Stimulated activated CD8-positive, alpha-beta memory T cell treated with anti-CD3 and anti-CD28 coated beads, Interleukin-2, amount 100 ng/mL, for 48 hours (primary cell): ENCODE measurements at regions not wholly inside any gene's neighbourhood (a gene's known extent, or its start where the extent isn't known, plus 50 kb on each side); places are given as distances from the start of the nearest gene placed in this dataset.
"Not testable (repeated sequence)": the region's sequence is repeated elsewhere in the genome, so short reads cannot be mapped to it uniquely, and the experiment has no call there.

ENCODE experiments used
- DNase-seq, 2 donors: peaks; one replicate each; pipeline ENCODE4 v3.0.0-alpha.2; 2020; ENCODE audit warnings: low read depth in 2 of 2

DNA sequence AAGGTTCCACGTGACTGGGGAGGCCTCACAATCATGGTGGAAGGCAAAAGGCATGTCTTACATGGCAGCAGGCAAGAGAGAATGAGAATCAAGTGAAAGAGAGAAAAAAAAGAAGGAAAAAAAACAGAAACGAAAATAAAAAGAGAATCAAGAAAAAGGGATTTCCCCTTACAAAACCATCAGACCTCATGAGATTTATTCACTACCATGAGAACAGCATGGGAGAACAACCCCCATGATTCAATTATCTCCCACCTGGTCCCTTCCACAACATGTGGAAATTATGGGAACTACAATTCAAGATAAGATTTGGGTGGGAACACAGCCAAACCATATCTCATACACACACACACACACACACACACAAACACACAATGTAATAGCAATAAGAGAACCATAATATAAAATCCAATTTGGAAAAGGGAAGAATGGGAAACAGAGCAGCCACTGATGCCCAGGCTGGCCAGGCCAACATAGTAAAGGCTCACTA lies 90.6 kb upstream of the C1QTNF7 start:
- DNase-seq = not testable (repeated sequence)

DNA sequence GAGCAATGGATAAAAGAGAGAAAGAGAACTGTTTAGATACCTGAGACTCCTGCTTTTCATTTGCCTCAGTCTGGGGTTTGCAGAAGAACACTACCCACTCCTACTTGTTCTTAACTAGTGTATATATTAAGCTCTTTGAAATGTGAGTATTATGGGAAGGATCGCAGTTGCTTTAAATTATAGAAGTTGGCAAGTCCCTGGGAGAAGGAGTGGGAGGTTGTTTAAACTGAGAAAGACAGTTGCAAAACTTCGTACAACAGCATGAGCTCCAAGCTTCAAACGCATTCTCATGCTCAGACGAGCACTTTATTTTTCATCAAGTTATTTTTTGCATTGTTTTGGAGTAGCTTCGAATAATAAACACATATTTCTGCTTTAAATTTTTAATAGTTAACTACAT lies 88.1 kb upstream of the C1QTNF7 start:
- DNase-seq = no peak

DNA sequence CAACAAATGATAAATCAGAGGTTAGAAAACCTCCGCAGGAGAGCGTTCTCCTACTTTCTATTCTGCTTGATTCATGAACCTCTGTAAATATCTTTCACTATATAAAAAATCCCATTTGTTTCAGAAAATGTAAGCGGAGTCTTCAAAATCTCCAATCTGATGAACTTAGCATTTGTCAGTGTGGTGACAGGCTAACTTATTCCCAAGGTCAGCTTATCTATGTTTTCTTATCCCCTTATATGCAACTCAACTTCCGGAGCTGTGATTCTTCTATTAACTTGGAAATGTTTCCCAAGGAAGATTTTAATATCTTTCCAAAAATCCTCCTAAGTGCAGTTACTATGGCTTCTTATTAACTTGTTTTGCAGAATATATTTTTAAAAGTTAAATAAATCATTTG lies 87.5 kb upstream of the C1QTNF7 start:
- no peak for DNase-seq

DNA sequence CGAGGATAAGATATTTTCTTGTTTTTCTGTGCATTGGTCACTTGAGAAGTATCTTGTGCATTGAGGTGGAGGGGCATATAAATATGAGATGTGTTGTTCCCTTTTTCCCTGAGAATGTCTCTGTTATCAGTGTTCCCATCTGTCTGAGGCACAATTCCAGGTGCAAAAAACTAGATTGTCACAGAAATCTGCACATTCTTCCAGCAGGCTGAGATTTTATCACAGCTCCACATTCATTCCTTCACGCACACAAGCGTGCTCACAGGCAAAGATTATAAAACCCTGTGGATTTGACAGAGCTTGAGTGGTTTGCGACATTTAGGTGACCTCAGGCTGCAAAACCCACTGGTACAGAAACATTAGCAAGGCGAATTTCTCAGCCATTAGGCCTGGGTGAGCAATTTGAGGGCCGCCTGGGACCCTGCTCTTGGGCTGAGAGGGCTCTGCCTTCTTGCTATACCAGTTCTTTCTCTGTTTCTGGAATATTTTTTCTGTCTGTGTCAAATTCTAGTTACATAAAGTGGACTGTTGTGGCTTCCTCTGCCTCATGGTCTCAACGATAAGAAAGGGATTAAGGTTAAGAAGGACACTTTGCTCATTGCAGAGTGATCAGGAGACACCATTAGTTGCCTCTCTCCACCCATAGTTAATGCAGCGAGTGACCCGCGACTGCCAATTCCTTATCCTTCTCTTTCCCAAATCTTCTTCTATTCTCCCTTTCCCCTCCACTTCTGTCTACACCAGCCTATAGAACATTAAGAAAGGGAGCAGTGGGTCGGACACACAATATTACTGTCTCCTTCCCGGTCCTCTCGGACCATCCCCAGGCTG lies 86.7 kb upstream of the C1QTNF7 start:
- no peak for DNase-seq

DNA sequence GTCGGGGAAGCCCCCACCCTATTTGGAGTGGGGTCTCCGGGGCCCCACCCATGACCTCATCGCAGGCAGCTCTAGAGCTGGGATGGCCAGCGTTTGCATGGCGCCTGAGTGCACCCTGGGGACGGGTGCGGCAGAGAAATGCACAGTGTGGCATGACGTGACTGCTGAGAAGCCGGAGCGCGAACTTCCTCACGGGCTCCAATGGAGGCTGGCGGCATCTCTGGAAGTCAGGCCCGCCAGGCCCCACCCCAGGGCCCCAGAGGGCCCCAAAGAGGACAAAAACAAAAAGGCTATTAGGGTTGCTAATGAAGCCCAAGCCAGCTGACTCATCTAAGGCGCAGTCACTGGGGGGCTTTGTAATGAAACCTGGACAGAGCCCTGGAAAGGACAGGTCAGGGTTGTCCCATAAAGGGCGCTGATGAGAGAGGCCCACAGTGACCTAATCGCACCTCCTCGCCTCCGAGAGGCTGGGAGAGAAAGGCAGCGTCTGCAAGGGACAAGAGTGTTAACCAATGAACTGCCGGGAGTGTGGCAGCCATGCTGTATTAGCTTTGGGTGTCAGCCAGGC lies 86.0 kb upstream of the C1QTNF7 start:
- no peak for DNase-seq

DNA sequence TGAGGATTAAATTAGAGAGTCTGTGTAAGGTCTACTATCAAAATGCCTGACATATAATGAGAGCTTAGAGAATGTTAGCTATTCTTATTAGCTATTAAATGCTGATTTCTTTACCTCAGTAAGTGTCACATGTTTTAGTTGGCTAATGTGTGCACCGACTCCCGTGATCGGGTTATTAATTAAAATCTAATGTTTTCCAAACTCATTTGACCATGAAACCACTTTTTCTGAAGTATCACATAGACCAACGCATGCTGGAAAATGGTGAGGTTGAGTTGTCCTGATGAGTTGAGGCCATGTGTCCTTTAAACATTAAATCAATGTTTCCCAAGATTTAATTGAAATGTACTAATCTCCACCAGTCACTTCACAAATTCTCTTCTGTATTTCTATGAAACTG lies 84.8 kb upstream of the C1QTNF7 start:
- no peak for DNase-seq

DNA sequence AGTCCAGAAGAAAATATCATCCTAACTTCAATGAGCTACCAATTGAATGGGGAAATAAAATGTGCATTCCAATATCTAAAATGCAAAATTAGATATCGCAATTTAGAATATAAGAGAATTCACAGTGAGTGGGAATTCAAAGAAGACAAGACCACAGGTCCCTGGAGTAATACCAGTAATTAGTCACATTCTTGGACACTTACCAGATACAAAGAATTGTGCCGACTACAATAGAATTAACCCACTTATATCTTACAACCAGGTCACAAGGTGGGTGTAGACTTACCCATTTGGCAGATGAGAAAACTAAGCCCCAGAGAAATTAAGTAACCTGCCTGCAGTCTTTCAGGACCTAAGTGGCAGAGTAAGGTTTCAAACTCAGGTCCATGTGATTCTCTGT lies 84.3 kb upstream of the C1QTNF7 start:
- no peak for DNase-seq

DNA sequence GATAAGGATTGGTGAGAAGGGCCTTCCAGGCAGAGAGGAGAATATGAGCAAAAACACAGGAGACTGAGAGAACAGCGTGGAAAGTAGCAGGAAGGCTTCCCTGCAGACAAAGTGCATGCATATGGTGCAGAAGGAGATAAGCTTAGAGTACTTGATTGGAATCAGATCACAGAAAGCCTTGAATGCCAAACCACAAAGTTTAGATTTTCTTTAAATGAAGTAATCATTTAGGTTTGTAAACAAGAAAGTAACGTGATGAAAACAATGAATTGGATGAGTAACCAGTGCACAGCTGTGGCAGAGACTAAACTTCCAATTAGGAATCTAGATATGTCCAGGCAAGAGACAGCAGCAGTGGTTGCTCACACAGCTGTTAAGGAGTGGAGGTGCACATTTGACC lies 83.8 kb upstream of the C1QTNF7 start:
- DNase-seq = no peak

DNA sequence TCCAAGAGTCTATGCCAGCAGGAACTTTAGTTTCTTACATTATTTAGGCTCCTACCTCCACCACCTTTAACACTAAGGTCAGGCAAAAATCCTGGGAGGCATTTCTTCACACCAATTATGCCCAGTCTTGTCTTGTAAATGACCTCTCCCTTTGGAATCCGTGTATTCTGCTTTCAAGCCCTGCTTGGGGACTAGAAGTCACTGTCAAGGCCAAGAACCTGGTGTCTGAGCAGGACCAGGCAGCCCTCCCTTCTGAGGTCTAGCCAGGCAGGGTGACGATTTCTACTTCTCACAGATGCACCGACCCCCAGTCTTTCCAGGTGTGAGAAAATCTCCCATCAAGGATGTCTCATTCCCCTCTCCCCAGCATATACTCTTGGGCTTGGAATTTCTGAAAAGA lies 82.7 kb upstream of the C1QTNF7 start:
- DNase-seq = no peak

DNA sequence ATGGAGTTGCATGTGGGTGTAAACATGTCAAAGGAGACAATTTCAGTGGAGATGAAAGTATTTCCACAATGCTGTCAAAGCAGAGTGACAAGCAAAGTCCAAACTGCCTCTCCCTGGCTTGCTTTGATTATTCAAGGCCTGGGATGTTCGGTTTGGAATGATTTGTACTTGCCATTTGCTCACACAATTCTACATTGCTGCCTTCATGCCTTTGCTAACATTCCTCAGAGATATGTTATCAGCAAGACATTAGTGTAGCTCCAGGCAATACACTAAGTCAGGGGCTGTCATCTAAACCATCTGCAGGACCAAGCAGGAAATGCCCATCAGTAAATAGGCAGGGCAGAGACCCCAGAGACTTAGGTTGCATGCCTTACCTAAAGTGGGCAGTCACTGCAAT lies 79.6 kb upstream of the C1QTNF7 start:
- DNase-seq = no peak

DNA sequence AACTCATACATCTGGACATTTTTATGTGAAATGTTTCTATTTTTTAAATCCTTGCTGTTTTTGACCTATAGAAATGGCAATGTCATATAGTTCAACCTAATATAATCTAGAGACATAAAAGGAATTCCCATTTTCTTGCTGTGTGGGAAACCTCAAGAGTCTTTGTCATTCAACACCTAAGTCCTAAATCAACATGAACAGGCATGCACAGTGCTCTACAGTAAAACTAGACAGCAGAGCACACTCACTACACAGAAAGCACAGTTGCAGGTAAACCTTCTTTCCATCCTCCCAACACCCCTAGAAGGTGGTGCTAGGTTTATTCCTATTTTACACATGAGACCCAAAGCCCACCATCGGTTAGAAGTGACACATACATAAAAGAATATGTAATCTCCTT lies 79.1 kb upstream of the C1QTNF7 start:
- DNase-seq = no peak

DNA sequence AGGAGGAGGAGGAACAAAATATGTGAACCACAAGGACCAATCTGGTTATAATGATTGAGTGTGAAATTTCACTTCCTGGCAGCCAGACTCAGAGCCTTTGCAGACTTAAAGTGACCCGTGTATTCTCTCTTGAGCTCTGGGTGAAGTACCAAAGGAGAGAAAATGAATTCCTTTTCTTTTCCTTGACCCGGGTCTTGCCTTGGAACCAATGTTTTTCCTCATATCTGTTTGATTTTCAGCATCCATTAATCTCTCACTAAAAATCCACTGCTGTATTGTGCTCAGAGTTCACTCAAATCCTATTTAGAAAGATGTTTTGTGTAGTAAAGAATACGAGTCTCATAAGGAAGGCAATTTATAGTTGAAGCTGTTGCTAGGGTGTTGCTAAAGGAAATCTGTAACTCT lies 78.3 kb upstream of the C1QTNF7 start:
- no peak for DNase-seq

DNA sequence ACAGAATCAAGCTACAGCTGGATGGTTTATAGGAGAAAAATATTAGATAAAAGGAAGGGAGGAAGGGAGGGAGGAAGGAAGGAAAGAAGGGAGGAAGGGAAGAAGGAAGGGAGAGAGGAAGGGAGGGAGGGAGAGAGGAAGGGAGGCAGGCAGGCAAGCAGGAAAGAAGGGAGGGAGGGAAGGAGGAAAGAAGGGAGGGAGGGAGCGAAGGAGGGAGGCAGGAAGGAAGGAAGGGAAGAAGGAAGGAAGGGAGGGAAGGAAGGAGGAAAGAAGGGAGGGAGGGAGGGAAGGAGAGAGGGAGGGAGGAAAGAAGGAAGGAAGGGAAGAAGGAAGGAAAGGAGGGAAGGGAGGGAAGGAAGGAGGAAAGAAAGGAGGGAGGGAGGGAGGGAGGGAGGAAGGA lies 77.9 kb upstream of the C1QTNF7 start:
- no peak for DNase-seq

DNA sequence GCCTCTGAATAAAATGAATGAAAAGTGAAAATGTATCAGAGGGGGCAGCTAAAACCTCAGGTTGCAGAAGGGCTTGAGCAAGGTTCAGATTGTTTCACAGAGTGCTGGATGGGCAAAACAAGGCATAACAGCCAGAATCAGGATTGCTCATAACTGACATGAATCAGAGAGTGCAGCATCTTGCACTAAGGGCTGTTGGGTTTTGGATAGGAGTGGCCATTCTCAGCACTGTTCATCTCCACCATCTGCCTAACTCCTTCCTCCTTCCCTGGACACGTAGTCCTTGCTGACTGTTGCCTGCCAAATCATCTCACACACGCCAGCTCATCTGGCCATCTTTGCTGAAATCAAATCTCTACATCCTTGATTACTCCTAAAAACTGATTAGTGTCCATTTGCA lies 75.3 kb upstream of the C1QTNF7 start:
- no peak for DNase-seq

DNA sequence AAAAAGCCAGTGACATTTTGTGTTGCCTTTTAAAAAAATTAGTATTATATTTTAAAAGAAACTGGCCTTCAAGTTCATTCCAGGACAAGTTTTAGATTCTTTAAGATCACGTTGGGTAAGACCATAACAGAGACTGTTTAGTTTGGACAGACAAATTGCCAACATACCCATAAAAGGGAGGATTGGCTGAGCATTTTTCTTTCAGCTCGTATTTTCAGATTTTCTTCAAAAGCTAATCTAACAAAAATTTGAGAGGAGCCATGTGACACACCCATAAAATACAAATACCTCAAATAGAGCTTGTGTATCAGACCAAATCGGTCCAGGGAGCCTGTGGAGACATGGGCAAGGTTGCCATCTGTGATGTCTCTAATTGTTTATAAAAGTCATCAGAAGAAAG lies 74.6 kb upstream of the C1QTNF7 start:
- DNase-seq = no peak

DNA sequence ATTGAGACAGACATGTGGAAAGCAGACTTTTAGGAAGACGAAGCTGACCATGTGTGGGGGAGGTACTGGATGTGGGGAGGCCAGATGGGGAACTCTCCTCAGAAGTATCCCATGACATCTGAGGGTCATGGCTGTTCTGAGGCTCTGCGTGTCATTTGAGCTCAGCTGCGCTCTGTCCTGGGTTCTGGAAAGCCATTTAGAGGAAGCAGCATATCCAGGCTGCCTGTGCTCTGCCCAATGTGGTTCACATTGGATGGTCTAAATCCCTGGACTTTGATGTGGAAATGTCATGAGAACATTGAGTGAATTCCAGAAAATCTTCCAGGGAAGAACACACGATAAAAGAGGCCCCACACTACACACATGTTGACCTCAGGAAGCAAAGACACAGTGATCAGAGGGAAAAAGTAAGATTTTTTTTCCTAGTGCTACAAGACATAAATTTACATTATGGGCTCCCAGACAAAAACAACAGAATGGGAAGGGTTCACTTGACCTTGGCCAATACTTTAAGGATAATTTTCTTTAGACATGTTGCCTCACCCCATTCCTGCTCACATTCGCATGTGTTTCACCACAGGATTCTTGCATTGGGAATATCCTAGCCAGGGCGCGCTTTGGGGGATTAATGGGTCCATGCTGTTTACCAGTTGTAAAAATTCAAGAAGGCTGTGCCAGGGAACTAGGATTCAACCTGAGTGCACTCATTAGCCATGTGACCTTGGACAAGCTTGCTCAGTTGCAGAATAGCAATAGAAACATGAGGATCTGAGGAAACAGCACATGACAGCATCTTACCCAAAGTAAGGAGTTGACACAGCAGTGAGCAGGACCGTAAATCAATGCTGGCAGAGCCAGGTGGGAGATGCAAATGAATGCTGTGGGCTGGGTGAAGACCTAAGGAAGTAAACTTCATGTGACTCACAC lies 73.2 kb upstream of the C1QTNF7 start:
- no peak for DNase-seq

DNA sequence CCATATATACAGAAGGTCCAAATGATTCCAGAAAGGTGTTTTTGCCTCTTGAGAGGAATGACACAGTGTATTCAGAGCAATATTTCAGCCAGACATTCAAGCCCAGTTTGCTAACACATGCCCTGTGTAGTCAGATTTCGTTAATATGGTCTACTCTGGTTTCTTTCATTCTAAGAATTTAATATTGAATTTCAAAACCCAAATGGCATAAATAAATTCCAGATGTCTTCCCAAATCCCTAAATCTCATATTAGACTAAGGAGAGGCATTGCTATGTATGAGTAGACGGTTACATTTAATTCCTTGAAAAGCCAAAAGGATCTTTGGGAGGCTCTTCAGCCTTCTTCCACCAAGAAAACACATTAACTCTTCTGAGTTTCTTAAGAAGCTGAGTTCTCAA lies 66.3 kb upstream of the C1QTNF7 start:
- no peak for DNase-seq

DNA sequence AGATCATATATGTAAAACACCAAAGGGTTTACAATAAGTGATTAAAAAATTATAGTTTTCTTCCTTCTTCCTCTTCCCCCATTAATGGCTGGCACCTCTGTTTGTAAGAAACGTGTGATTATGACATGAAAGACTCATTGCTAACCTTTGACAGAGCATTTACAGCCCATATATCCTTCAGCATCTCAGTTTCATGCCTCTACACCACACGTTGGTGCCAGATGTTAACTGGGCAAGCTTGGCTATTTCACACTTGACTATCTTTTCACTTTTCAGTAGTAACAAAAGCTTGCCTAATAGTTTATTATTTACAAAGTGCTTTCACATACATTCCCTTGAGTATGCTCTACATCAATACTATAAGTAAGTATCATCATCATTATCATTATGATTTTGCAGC lies 65.3 kb upstream of the C1QTNF7 start:
- DNase-seq = no peak

DNA sequence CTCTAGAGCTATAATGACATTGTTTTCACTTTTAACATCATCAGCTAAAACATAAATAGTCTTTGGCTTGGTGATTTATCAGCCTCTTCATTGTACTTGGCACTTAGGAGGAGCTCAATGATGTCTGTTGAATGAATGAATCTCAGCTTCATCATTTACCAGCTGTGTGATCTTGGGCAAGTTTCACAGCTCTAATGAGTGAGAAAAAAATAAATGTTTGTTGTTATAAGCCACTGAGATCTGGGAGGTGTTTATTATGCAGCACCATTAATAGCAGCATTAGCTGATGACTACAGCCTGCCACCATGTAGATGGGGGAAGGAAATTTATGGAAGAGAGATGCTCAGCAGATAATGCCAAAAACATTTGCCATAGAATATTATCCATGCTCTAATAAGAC lies 63.6 kb upstream of the C1QTNF7 start:
- no peak for DNase-seq

DNA sequence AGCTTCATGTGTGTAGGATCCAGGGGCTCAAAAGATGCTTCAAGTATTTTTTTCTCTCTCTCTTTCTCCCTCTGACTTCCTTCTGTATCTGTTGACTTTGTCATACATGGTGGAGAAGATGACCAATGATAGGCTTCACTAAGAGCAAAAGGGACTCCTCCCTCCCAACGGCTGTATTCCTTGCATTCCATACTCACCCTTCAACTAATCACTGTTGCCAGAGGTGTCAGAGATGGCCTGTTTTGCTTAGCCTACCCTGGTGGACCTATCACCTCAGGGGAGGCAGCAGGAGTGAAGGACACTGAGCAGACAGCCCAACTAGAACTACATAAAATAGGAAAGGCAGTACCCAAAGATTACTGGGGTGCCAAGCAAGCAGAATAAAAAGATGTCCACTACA lies 62.2 kb upstream of the C1QTNF7 start:
- no peak for DNase-seq

DNA sequence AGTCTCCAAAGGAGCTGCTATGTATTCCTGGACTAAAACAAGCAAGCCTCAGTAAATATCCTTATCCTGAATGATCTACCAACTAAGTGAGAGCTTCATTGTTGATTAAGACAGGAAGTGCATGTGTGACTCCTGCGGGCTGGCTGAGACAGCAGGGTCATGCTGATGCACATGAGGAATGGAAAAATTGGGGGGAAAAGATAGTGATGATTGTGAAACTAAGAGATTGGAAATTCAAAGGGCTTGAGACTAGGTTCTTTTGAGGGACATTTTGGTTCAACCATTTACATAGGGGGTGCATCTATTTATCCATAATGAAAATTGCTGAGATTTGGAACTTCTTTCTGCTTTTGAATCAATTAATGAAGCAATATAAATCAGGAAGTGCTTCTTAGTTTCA lies 61.1 kb upstream of the C1QTNF7 start:
- no peak for DNase-seq

DNA sequence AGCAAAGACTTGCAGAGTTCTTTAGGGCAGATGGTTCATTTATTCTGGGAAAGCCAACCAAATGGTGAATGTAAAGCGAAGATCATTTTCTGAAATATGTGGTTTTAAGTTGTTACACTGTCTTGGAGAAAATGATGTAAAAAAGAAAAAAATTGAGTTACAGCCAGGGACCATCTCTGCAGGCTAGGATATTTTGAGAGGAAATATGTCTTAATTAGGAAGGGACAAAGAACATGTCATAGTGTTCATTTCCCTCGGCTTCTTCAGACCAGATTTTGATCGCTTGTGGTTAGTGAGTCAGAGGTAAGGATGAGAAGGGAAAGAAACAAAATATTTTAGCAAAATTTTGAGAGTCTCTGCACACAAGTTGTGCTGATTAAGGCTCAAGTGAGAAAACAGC lies 59.0 kb upstream of the C1QTNF7 start:
- no peak for DNase-seq

DNA sequence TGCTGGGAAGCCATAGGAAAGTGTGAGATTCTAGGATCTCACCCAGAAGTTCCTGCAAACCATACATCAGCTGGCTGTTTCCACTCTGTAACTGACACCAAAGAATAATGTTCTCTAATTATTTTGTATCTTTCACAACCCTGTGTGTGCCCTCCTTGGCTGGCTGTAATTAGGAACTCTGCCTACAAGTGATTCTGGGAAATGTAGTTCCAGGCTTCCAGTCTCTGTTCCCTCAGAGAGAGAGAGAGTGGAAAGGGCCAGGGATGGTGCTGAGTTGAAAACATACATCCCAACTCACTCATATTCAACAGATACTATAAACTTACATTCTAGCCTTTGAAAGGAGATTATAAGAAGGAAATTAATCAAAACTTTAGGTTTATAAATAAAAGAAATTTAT lies 57.5 kb upstream of the C1QTNF7 start:
- DNase-seq = no peak
